ENCODE measurements at regions not wholly inside any gene's neighbourhood (a gene's known extent, or its start where the extent isn't known, plus 50 kb on each side); places are given as distances from the start of the nearest gene placed in this dataset.
"Not testable (repeated sequence)": the region's sequence is repeated elsewhere in the genome, so short reads cannot be mapped to it uniquely, and the experiment has no call there.

GRCh38 chr2:21895200-21895599 lies 771.4 kb downstream of the TDRD15 start (continued):
- TF ChIP-seq ERG (CRISPR knock-in tag; IDR thresholded peaks at IDR 0.05): no peak

- CTCF ChIA-PET; H3K4me1 Mint-ChIP-seq; H3K36me3 Mint-ChIP-seq; POLR2A ChIA-PET; H3K27me3 Mint-ChIP-seq (ENCODE audit: low read depth); H3K4me3 Mint-ChIP-seq; ATAC-seq; H3K27ac Mint-ChIP-seq: not testable (repeated sequence)
- peaks cover 14% of the 10 kb centered on the region for H3K9me3 Mint-ChIP-seq
- TF ChIP-seq FOXP4 (CRISPR knock-in tag; IDR thresholded peaks at IDR 0.05): peak; percentile 17; the same call in 1 of the 2 replicates
- peak; percentile 63 for DNase-seq (ENCODE audit: low spot score)
Measured at GRCh38 chr2:21908712-21909380, 785.1 kb downstream of the TDRD15 start.

- CTCF ChIA-PET: interaction anchor here (1.2 kb wide), 1 partner anchor 489 kb away, joined by 3 read pairs; no protein-coding TSS in a partner anchor
- Mint-ChIP-seq H3K27me3 (ENCODE audit: low read depth) (no peaks in the 10 kb centered on the region), H3K27ac (no peak overlapping the region), H3K4me1 (peaks cover 7% of the 10 kb centered on the region), H3K4me3 (no peak overlapping the region), H3K9me3 (peaks cover 14% of the 10 kb centered on the region), H3K36me3 (peaks cover 7% of the 10 kb centered on the region; the same call in 1 of the 2 replicates)
- DNase-seq (ENCODE audit: low spot score) (no peak), ATAC-seq (no peak)
- POLR2A ChIA-PET: interaction anchor here (0.6 kb wide), 1 partner anchor 42 kb away, joined by 3 read pairs; no protein-coding TSS in a partner anchor
- TF ChIP-seq USF1 (CRISPR knock-in tag; IDR thresholded peaks at IDR 0.05) (no peak), HMGA2 (CRISPR knock-in tag; IDR thresholded peaks at IDR 0.05) (no peak), CREB1 (CRISPR knock-in tag; IDR thresholded peaks at IDR 0.05) (no peak), JUN (CRISPR knock-in tag; IDR thresholded peaks at IDR 0.05) (no peak)
Measured at GRCh38 chr2:21910832-21911507, 787.2 kb downstream of the TDRD15 start.

- Mint-ChIP-seq H3K9me3 (peaks cover 9% of the 10 kb centered on the region), H3K36me3 (peaks cover 4% of the 10 kb centered on the region; the same call in 1 of the 2 replicates), H3K4me3 (no peak overlapping the region), H3K27ac (no peak overlapping the region), H3K27me3 (ENCODE audit: low read depth) (no peaks in the 10 kb centered on the region), H3K4me1 (peaks cover 7% of the 10 kb centered on the region)
- no peak for DNase-seq (ENCODE audit: low spot score)
- POLR2A ChIA-PET: no interaction called here
- ATAC-seq: no peak
- CTCF ChIA-PET: no interaction called here
- TF ChIP-seq EMX1 (CRISPR knock-in tag; IDR thresholded peaks at IDR 0.05): no peak
- no peak for TF ChIP-seq FOXP4 (CRISPR knock-in tag; IDR thresholded peaks at IDR 0.05)
- TF ChIP-seq ZNF671 (CRISPR knock-in tag; IDR thresholded peaks at IDR 0.05): no peak
- no peak for TF ChIP-seq ZNF121 (CRISPR knock-in tag; IDR thresholded peaks at IDR 0.05)
- no peak for TF ChIP-seq NR2C2 (CRISPR knock-in tag; IDR thresholded peaks at IDR 0.05)
- no peak for TF ChIP-seq ZNF396 (CRISPR knock-in tag; IDR thresholded peaks at IDR 0.05; ENCODE audit: borderline replicate concordance)
- no peak for TF ChIP-seq ZNF532 (CRISPR knock-in tag; IDR thresholded peaks at IDR 0.05; ENCODE audit: borderline replicate concordance)
- no peak for TF ChIP-seq MLX (CRISPR knock-in tag; IDR thresholded peaks at IDR 0.05)
- no peak for TF ChIP-seq HMGA2 (CRISPR knock-in tag; IDR thresholded peaks at IDR 0.05)
- TF ChIP-seq MXD4 (CRISPR knock-in tag; IDR thresholded peaks at IDR 0.05; ENCODE audit: borderline replicate concordance): no peak
- no peak for TF ChIP-seq SP1 (CRISPR knock-in tag; conservative IDR thresholded peaks at IDR 0.05)
- TF ChIP-seq CDX4 (CRISPR knock-in tag; IDR thresholded peaks at IDR 0.05; ENCODE audit: borderline replicate concordance): no peak
Measured at GRCh38 chr2:21912405-21912804, 788.6 kb downstream of the TDRD15 start.

Data from WTC11 (cell line).